OCI-LY1 (cell line): ENCODE measurements at regions not wholly inside any gene's neighbourhood (a gene's known extent, or its start where the extent isn't known, plus 50 kb on each side); places are given as distances from the start of the nearest gene placed in this dataset.

Experiments used
- H2AFZ ChIP-seq: fragments of 200-600 bp; sonication (generic), shearing (Covaris generic); 2 replicates; pipeline ENCODE4 v1.6.0; 2014; ENCODE audit warnings: antibody characterized with exemption, mild to moderate bottlenecking, low read length
- H3F3A ChIP-seq: fragments of 200-600 bp; sonication (generic), shearing (Covaris generic); 2 replicates; pipeline ENCODE4 v1.6.0; 2014; ENCODE audit warnings: mild to moderate bottlenecking, antibody characterized with exemption, low read length, moderate library complexity; ENCODE audit not compliant: insufficient read depth
- H3K27ac ChIP-seq: fragments of 200-600 bp; sonication (generic); 2 replicates; pipeline ENCODE4 v1.5.1; 2014; ENCODE audit warnings: low read length, mixed run types, mild to moderate bottlenecking, low read depth; ENCODE audit not compliant: poor library complexity, severe bottlenecking
- H3K27me3 ChIP-seq: fragments of 200-600 bp; sonication (generic); 2 replicates; pipeline ENCODE4 v1.6.0; 2014; ENCODE audit warnings: antibody characterized with exemption, mild to moderate bottlenecking, low read length, moderate library complexity; ENCODE audit not compliant: insufficient read depth
- H3K36me3 ChIP-seq: fragments of 200-600 bp; sonication (generic); 2 replicates; pipeline ENCODE4 v1.6.1; 2014; ENCODE audit warnings: mild to moderate bottlenecking, antibody characterized with exemption, low read length, moderate library complexity, mixed read lengths; ENCODE audit not compliant: insufficient read depth
- H3K4me1 ChIP-seq: fragments of 200-600 bp; sonication (generic); 2 replicates; pipeline ENCODE4 v1.5.1; 2014; ENCODE audit warnings: mild to moderate bottlenecking, low read length, moderate library complexity; ENCODE audit not compliant: insufficient read depth, severe bottlenecking
- H3K4me2 ChIP-seq: fragments of 200-600 bp; sonication (generic), shearing (Covaris generic); 2 replicates; pipeline ENCODE4 v1.6.1; 2014; ENCODE audit warnings: low read length
- H3K4me3 ChIP-seq: fragments of 200-600 bp; sonication (generic); 2 replicates; pipeline ENCODE4 v1.5.1; 2014; ENCODE audit warnings: low read length, low read depth, mild to moderate bottlenecking, mixed read lengths; ENCODE audit not compliant: poor library complexity, severe bottlenecking
- H3K79me2 ChIP-seq: fragments of 200-600 bp; shearing (Covaris generic); 2 replicates; pipeline ENCODE4 v1.6.1; 2016; ENCODE audit warnings: mixed run types, low read length, mixed read lengths; ENCODE audit not compliant: insufficient read depth
- H3K9ac ChIP-seq: fragments of 200-600 bp; sonication (generic), shearing (Covaris generic); 2 replicates; pipeline ENCODE4 v1.6.1; 2014; ENCODE audit warnings: mild to moderate bottlenecking, low read length, mixed read lengths
- H3K9me2 ChIP-seq: fragments of 200-600 bp; sonication (generic), shearing (Covaris generic); 2 replicates; pipeline ENCODE4 v1.6.1; 2014; ENCODE audit warnings: low read depth, mild to moderate bottlenecking, low read length, mixed read lengths
- H3K9me3 ChIP-seq: fragments of 200-600 bp; shearing (Covaris generic); 2 replicates; pipeline ENCODE4 v1.6.1; 2014; ENCODE audit warnings: low read length, mixed read lengths
- H4K20me1 ChIP-seq: fragments of 200-600 bp; sonication (generic), shearing (Covaris generic); 2 replicates; pipeline ENCODE4 v1.6.0; 2016; ENCODE audit warnings: mild to moderate bottlenecking, low read length; ENCODE audit not compliant: insufficient read depth
- EZH2 ChIP-seq: fragments of 200-600 bp; sonication (generic), shearing (Covaris generic); IDR thresholded peaks from 2 replicates; pipeline ENCODE4 v1.8.0; 2017; ENCODE audit warnings: borderline replicate concordance, mixed run types, mild to moderate bottlenecking, antibody characterized with exemption, low read length, moderate library complexity, mixed read lengths
- TF ChIP-seq, protein P1 (sequence below): fragments of 200-600 bp; sonication (generic), shearing (Covaris generic); IDR thresholded peaks from 2 replicates; pipeline ENCODE4 v1.5.1; 2017; ENCODE audit warnings: mild to moderate bottlenecking, antibody characterized with exemption, low read length, moderate library complexity, mixed read lengths

DNA sequence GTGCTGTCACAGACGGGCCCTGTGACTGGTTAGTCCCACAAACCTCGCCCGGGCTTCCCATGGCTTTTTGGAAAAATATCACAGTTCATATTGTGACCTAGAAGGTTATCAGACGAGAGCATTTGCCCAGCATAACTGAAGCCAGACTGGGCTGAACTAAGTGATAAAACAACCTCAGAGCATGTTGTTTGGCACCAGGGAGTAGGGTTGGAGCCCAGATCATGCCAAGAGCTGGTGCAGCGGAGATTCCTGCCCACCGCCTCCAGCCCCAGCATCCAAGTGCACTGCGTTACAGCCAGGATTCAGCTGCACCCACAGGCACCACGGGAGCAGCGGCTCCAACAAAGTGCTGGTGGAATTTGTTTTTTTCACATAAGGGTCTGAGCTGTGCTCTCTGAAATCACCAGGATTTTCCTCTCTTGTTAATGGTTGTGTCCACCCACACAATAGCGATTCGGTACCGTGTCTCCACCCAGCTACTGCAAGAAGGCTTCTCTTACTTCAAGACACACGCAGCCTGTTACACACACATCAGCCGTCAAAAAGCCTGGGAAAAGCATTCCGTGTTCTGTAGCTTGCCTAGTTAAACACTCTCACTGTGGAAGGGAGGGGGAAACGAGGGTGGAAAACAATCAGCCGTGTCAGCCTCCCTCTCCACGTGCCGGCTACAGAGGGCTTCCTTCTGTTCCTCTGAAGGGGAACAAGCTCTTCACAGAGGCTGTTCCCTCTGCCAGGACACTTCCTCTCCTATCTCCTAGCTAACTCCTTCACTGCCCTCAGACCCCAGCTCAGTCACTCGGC lies 273.8 kb downstream of the C16orf95 start:
- no peaks in the 10 kb centered on the region for H3K4me1 ChIP-seq
- H3K79me2 ChIP-seq: no peaks in the 10 kb centered on the region
- no peak overlapping the region for H3K4me3 ChIP-seq
- no peaks in the 10 kb centered on the region for H3K36me3 ChIP-seq
- H3K9me3 ChIP-seq: no peaks in the 10 kb centered on the region
- H3F3A ChIP-seq: no peaks in the 10 kb centered on the region
- TF ChIP-seq, protein P1, sequence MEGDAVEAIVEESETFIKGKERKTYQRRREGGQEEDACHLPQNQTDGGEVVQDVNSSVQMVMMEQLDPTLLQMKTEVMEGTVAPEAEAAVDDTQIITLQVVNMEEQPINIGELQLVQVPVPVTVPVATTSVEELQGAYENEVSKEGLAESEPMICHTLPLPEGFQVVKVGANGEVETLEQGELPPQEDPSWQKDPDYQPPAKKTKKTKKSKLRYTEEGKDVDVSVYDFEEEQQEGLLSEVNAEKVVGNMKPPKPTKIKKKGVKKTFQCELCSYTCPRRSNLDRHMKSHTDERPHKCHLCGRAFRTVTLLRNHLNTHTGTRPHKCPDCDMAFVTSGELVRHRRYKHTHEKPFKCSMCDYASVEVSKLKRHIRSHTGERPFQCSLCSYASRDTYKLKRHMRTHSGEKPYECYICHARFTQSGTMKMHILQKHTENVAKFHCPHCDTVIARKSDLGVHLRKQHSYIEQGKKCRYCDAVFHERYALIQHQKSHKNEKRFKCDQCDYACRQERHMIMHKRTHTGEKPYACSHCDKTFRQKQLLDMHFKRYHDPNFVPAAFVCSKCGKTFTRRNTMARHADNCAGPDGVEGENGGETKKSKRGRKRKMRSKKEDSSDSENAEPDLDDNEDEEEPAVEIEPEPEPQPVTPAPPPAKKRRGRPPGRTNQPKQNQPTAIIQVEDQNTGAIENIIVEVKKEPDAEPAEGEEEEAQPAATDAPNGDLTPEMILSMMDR: no peak
- TF ChIP-seq EZH2: no peak
- peaks cover 10% of the 10 kb centered on the region; the same call in 1 of the 2 replicates for H3K27me3 ChIP-seq
- H3K4me2 ChIP-seq: no peak overlapping the region
- no peaks in the 10 kb centered on the region for H4K20me1 ChIP-seq
- H3K9ac ChIP-seq: no peak overlapping the region
- no peaks in the 10 kb centered on the region for H3K9me2 ChIP-seq
- H3K27ac ChIP-seq: no peak overlapping the region
- H2AFZ ChIP-seq: no peak overlapping the region

DNA sequence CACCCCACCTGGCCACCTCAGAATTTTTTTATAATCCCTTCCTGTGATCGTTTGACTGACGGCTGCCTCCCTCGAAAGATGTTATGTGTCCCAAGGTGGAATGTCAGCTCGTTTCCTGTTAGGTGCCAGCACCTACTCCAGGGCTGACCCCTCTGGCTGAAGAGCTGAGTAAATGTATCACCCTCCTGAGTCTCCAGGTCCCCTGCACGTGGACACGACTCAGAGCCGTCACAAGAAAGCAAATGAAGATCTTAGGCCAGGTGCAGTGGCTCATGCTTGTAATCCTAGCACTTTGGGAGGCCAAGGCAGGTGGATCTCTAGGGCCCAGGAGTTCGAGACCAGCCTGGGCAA lies 273.2 kb downstream of the C16orf95 start:
- no peak overlapping the region for H3K4me2 ChIP-seq
- no peaks in the 10 kb centered on the region for H3K4me1 ChIP-seq
- H3K9ac ChIP-seq: no peak overlapping the region
- no peaks in the 10 kb centered on the region for H3K79me2 ChIP-seq
- no peak overlapping the region for H3K4me3 ChIP-seq
- H3K36me3 ChIP-seq: no peaks in the 10 kb centered on the region
- H3K27ac ChIP-seq: no peak overlapping the region
- no peaks in the 10 kb centered on the region for H4K20me1 ChIP-seq
- TF ChIP-seq, protein P1: no peak
- no peak for TF ChIP-seq EZH2
- H3K9me3 ChIP-seq: no peaks in the 10 kb centered on the region
- no peaks in the 10 kb centered on the region for H3F3A ChIP-seq
- H3K27me3 ChIP-seq: peaks cover 12% of the 10 kb centered on the region; the same call in 1 of the 2 replicates
- H2AFZ ChIP-seq: no peak overlapping the region
- H3K9me2 ChIP-seq: no peaks in the 10 kb centered on the region

DNA sequence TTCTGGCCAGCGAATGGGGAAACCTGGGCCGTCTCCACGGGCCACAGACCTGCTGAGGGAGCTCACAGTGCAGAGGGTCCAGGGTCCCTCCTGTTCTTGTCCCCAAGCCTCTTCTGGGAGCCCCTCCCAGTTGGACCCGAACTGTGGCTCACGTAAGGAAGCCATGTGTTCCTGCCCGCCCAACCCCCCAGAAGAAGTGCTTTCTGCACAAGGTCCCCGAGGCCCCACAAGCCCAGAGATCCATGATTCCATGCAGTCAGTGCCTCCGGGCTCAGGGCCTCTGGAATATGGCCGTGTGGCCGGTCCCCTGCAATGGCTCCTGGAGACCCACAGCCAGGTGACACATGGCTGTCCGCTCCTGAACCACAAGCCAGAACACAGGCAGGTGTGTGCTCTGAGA lies 272.4 kb downstream of the C16orf95 start:
- no peaks in the 10 kb centered on the region for H3F3A ChIP-seq
- no peaks in the 10 kb centered on the region for H3K4me1 ChIP-seq
- H3K4me2 ChIP-seq: no peak overlapping the region
- TF ChIP-seq, protein P1: no peak
- TF ChIP-seq EZH2: no peak
- peaks cover 12% of the 10 kb centered on the region; the same call in 1 of the 2 replicates for H3K27me3 ChIP-seq
- no peak overlapping the region for H2AFZ ChIP-seq
- no peaks in the 10 kb centered on the region for H4K20me1 ChIP-seq
- H3K36me3 ChIP-seq: no peaks in the 10 kb centered on the region
- no peak overlapping the region for H3K27ac ChIP-seq
- no peak overlapping the region for H3K4me3 ChIP-seq
- H3K9ac ChIP-seq: no peak overlapping the region
- no peaks in the 10 kb centered on the region for H3K9me2 ChIP-seq
- no peaks in the 10 kb centered on the region for H3K9me3 ChIP-seq
- H3K79me2 ChIP-seq: no peaks in the 10 kb centered on the region
